Retinal pigment epithelial cell (primary cell): ENCODE measurements at regions not wholly inside any gene's neighbourhood (a gene's known extent, or its start where the extent isn't known, plus 50 kb on each side); places are given as distances from the start of the nearest gene placed in this dataset.

ENCODE experiments used
- DNase-seq: peaks from one replicate; pipeline ENCODE4 v3.0.0-alpha.2; 2010; ENCODE audit warnings: low read depth
- H3K4me3 ChIP-seq: 2 replicates; pipeline ENCODE4 v1.5.1; 2011; ENCODE audit warnings: mild to moderate bottlenecking, low read length, control low read depth, moderate library complexity
- CTCF ChIP-seq: conservative IDR thresholded peaks from 2 replicates; pipeline ENCODE4 v1.5.1; 2011; ENCODE audit warnings: low read depth, low read length, control low read depth, inconsistent platforms

GRCh38 chr14:50006141-50006540, 110.2 kb downstream of the VCPKMT start:
- no peak for TF ChIP-seq CTCF
- H3K4me3 ChIP-seq, result no peak overlapping the region
- DNase-seq, result no peak

- no peak overlapping the region for H3K4me3 ChIP-seq
- TF ChIP-seq CTCF, result no peak
- DNase-seq, result no peak
Measured at GRCh38 chr14:50007123-50007903, 109.1 kb downstream of the VCPKMT start.

GRCh38 chr14:50008562-50008961, 107.8 kb downstream of the VCPKMT start:
- TF ChIP-seq CTCF, result no peak
- no peak for DNase-seq
- H3K4me3 ChIP-seq, result no peak overlapping the region

- no peak for TF ChIP-seq CTCF
- H3K4me3 ChIP-seq, result no peak overlapping the region
- DNase-seq, result no peak
Measured at GRCh38 chr14:50008974-50009373, 107.4 kb downstream of the VCPKMT start.

GRCh38 chr14:50010752-50011151, 105.6 kb downstream of the VCPKMT start:
- DNase-seq, result no peak
- no peak for TF ChIP-seq CTCF

GRCh38 chr14:50011242-50011641, 105.1 kb downstream of the VCPKMT start:
- no peak overlapping the region for H3K4me3 ChIP-seq
- DNase-seq, result no peak
- no peak for TF ChIP-seq CTCF

More at GRCh38 chr14:50010752-50011151, 105.6 kb downstream of the VCPKMT start:
- no peak overlapping the region for H3K4me3 ChIP-seq

- no peak overlapping the region for H3K4me3 ChIP-seq
- TF ChIP-seq CTCF, result no peak
- no peak for DNase-seq
Measured at GRCh38 chr14:50012644-50013043, 103.7 kb downstream of the VCPKMT start.
